GM12891 (cell line): ENCODE measurements at regions not wholly inside any gene's neighbourhood (a gene's known extent, or its start where the extent isn't known, plus 50 kb on each side); places are given as distances from the start of the nearest gene placed in this dataset.

Experiments used
- POLR2A ChIP-seq: IDR thresholded peaks from 2 replicates; pipeline ENCODE4 v1.6.1; 2011; ENCODE audit warnings: low read depth, low read length, control low read depth
- POLR2AphosphoS5 ChIP-seq: IDR thresholded peaks from 2 replicates; pipeline ENCODE4 v1.6.1; 2011; ENCODE audit warnings: low read depth, low read length, control low read depth
- POU2F2 ChIP-seq: IDR thresholded peaks from 2 replicates; pipeline ENCODE4 v1.6.1; 2011; ENCODE audit warnings: low read depth, mild to moderate bottlenecking, control low read depth, low read length, moderate library complexity

GRCh38 chr2:19748711-19749506 is 152.9 kb downstream of the TTC32 start:
- TF ChIP-seq POLR2A (no peak), POU2F2 (no peak), POLR2AphosphoS5 (no peak)
